NCI-H2171 treated with DMSO at 0.1 percent for 48 hours (cell line): ENCODE measurements at regions not wholly inside any gene's neighbourhood (a gene's known extent, or its start where the extent isn't known, plus 50 kb on each side); places are given as distances from the start of the nearest gene placed in this dataset.

Experiments used
- DNase-seq: peaks from one replicate; lab custom pipeline; 2025; lab: John Stamatoyannopoulos, UW

DNA sequence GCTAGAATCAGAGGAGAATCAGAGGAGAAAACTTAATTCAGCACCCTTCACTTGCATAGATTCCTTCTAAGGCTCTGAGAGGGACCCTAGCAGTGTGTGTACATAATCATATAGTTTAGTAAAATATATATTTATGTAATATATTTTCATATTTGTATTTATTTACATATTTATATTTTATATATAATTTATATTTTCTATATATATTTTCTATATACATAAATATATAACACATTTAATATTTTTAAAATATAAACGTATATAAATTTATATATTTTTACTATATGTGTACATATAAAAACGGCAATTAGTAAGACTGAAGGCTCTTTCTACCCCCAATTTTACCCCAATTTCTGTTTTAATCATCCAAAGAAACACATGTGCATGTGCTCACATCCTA is 80.3 kb downstream of the NXPE2 start:
- DNase-seq = no peak

DNA sequence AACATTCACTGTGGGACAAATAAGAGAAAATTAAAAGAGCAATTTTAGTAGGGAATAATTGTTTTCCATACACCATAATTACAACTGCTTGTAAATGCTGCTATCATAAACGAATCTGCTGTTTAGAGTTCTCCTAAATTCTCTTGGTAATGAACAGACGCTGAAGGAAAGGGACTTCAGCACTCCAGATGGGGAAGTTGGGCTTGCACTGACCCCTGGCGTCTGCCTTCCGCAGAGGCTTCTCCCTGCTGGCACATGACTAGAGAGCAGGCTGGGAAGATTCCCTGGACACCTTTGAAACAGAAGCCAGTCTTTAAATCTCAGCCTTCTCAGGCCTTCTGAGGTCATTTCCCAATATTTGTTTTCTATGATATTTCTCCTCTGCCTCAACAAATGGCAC is 84.1 kb downstream of the NXPE2 start:
- DNase-seq = no peak

DNA sequence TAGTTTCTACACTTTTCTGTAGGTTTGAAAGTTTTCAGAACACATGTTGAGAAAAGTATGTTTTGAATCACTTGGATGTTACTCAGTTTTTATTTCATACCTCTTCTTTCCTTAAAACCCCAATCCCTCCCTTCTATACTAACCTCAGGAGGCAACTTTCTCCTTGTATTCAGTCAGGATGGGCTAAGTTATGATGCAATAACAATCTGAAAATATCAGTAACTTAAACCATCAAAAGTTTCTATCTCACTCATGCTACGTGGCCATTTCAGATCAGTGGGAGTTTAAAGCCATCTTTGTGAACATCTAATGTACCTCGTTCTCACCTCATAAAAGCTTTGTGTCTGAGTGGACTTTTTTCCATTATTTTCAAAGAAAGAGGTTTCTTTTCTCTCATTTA is 86.2 kb downstream of the NXPE2 start:
- no peak for DNase-seq

- no peak for DNase-seq
Observed at GRCh38 chr11:114771172-114771571, 92.8 kb downstream of the NXPE2 start.

DNA sequence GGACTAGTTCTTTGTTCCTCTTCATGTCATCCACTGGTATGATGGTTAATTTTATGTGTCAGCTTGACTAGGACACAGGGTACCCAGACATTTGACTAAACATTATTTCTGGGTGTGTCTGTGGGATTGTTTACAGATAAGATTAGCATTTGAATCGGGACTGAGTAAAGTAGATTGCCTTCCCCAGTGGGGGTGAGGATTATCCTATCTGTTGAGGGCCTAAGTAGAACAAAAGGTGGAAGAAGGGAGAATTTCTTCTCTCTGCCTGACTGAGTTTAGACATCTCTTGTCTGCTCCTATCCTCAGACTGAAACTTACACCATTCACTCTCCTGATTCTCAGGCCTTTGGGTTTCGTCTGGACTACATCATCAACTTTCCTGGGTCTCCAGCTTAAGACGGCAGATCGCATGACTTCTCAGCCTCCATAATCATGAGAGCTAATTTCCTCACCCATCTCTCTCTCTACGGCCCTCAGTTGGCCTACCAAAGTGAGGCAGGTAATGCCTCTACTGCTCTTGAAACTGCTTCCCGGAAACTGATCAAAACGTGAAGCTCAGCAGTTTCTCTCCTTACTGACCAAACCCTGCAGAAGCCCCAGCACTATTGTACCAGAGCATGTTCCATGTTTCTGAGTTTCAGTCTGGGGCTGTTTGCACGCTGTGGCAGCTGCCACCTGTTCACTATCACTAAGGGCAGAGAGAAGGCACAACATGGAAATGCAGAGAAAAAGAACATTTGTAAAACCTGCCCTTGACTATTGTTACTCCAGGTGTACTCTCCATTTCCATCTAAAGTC is 95.4 kb downstream of the NXPE2 start:
- DNase-seq = no peak

- peak; percentile 40 for DNase-seq
Observed at GRCh38 chr11:114774599-114775361, 96.5 kb downstream of the NXPE2 start.

DNA sequence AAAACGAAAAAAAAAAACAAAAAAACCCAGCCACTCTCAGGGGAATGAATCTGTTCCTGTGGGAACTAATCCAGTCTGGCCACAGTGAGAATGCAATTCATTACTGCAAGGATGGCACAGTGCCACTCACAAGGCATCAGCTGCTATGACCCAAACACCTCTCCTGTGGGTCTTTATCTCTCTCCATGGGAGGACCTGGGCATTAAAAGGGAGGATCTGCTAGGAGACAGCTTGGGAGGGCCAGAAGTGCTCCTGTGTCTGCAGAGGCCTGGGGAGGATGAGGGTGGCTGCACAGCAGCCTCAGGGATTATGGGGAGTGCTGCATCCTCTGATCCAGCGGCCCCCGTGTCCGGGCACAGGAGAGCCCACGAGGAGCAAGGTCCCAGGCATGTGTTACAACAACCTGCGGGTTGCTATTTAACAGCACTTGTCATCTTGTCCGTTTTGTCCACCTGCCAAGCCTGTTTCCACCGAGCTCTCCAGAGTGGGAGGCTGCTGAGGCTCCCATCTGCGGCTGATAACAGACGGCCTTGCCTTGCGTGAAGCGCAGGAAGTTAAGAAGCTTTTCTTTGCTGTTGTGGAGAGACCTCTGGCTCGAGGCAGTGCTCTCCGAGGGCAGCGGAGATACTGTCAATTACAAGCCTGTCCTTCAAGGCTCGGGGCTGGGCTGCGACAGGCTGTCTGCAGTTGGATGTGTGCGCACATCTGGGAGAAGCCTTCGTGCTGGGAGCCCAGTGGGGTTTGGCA is 97.7 kb downstream of the NXPE2 start:
- peak; percentile 54 for DNase-seq

DNA sequence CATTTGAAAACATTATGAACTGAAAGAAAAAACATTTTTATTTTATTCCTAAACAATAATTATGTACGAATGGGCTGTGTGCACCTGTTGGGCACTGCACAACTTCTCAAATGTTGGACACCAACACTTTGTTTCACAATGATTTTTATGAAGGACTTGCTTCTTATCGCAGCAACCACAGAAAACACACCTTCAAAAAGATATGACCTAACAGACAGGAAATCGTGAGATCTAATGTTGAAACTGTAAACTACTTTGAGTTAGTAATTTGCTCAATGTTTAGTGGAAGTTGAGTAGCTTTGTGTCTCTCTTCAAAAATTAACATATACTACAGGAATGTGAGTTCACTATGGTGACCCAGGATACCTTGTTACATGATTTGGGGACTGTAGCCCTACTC is 98.6 kb downstream of the NXPE2 start:
- DNase-seq = no peak

GRCh38 chr11:114779189-114779588 is 100.9 kb downstream of the NXPE2 start:
- DNase-seq = no peak

GRCh38 chr11:114782650-114783310 is 104.5 kb downstream of the NXPE2 start:
- DNase-seq = no peak

- DNase-seq = no peak
Observed at GRCh38 chr11:114783805-114784204, 105.5 kb downstream of the NXPE2 start.

DNA sequence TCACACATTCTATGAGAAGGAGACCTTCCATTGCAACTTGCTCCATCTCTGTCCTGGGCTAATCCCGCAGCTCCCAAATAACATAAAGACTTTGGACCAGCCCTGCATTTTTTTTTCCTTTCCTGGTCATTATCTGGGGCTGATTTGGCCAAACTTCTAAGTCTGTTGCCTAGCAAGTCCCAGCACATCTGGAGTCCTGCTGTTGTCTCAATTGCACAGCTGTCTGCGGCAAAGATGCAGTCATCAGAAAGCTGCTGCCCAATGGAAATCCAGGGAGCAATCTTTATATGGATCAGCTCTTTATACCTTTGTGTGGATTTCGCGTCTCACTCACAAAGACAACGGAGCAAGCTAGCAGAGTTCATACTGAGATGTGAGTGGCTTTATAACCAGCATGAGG is 105.9 kb downstream of the NXPE2 start:
- no peak for DNase-seq

- DNase-seq = no peak
Observed at GRCh38 chr11:114784891-114785290, 106.6 kb downstream of the NXPE2 start.

- DNase-seq = peak; percentile 80
Observed at GRCh38 chr11:114785820-114786219, 107.5 kb downstream of the NXPE2 start.

DNA sequence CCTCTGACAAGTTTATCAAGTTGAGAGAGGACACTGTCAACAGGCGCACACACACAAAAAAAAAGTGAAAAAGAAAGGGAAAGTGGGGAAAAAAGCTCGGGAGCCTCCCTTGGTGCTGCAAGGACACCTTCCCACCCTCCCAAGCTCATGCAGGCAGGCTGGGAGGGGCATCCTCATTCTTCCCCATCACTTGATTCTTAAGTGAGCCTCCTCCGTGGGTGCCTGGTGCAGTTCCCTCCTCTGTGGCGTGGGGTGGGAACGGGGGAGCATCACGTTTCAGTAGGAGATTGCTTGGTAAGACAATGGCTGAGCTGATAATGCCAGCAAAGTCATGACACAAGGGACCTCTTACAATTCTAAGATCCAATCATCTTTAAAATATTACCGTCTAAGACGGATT is 108.8 kb downstream of the NXPE2 start:
- DNase-seq = no peak

DNA sequence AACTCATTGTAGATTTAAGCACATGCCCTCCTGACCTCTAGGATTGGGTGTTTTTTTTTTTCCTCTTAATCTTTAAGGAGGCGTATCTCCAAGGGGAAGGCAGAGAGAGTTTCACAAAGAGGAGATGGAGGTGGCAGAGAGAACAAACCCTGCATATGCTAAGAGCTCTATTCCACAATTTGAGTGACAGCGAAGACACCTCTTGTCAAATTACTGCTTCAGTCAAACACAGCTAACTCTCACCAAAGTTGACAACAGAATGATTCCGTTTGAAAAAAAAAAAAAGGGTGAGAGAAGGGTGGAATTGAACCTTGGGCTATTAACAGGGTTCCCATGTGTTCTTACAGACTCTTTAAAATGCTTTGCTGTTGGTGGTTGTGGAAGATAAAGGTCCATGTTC is 112.6 kb downstream of the NXPE2 start:
- DNase-seq = no peak

- no peak for DNase-seq
Observed at GRCh38 chr11:114794048-114794684, 115.8 kb downstream of the NXPE2 start.

DNA sequence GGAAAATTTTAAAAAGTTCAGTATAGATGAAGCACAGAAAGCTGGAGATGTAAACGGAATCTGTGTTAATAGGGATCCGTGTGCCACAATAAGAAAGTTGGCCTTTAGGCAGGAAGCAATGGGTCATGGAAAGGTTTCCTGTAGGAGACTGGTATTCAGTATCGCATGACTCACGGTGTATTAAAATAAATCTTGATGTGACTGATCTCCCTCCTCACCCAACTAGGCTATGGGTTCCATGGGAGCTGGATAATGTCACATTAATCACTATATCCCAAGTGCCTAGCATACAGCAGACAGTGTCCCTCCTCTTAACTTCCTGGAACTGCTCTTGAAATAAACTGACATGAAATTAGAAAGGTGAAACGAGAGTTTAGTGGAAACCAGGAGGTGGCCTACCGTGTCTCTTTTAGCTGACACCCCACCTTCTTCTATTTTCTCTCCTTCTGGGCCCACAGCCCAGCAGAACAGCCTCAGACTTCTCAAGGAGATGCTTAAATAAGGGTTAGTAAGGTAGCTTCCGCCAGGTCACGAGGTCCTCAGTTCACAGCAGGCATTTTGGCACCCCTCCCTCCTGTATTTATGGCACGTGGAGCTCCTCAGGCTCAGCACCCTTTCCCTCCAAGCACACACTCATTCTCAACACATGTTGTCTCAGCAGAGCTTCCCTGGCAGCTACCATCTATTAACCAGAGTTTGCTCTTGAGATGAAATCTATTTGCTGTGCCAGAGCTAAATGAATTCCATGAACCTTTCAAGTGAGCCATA is 118.8 kb downstream of the NXPE2 start:
- no peak for DNase-seq

DNA sequence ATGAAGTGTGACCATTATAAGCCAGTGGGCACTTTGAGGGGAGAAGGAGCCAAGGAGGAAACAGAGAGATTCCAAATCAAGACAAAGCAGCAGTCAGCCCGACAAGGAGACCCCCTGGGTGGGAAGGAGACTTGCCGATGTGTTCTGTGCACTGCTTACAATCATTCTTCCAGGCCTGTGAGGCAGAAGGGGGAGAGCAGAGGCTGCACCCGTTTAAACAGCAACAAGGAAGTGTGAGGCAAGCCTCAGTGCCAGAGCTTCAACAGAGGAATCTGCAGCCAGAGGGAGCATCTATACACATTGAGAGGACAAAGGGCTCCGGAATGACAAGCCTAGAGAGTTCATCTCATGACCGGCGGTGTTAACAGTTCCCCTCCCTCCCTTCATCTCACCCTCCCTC is 121.1 kb downstream of the NXPE2 start:
- DNase-seq = no peak

- DNase-seq = no peak
Observed at GRCh38 chr11:114801773-114802172, 123.4 kb downstream of the NXPE2 start.

DNA sequence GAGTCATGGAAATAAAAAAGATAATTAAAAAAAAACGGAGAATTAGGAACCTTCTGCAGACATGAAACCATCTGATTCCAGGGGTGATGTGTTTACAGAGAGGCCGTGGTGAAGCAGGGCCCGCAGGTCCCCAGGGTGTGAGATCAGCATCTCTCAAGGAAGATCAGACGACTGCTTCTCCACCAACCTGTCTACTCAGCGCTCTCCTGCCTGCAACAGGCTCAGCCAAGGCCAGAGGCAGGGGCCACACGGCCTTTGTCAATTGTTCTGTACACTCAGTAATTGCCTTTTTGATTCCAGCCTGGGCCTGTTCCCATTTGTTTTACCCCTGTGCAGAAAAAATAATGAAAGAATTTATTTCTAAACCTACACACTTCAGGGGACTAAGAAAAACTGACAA is 124.6 kb downstream of the NXPE2 start:
- DNase-seq = peak; percentile 48
